GM19043 (cell line): ENCODE measurements at regions not wholly inside any gene's neighbourhood (a gene's known extent, or its start where the extent isn't known, plus 50 kb on each side); places are given as distances from the start of the nearest gene placed in this dataset.
"Not testable (repeated sequence)": the region's sequence is repeated elsewhere in the genome, so short reads cannot be mapped to it uniquely, and the experiment has no call there.

Experiments used
- ATAC-seq: cut with Tn5 transposase; IDR thresholded peaks from one replicate; pipeline ENCODE4 v1.9.1; 2021; ENCODE audit warnings: low read depth; ENCODE audit not compliant: unreplicated experiment

DNA sequence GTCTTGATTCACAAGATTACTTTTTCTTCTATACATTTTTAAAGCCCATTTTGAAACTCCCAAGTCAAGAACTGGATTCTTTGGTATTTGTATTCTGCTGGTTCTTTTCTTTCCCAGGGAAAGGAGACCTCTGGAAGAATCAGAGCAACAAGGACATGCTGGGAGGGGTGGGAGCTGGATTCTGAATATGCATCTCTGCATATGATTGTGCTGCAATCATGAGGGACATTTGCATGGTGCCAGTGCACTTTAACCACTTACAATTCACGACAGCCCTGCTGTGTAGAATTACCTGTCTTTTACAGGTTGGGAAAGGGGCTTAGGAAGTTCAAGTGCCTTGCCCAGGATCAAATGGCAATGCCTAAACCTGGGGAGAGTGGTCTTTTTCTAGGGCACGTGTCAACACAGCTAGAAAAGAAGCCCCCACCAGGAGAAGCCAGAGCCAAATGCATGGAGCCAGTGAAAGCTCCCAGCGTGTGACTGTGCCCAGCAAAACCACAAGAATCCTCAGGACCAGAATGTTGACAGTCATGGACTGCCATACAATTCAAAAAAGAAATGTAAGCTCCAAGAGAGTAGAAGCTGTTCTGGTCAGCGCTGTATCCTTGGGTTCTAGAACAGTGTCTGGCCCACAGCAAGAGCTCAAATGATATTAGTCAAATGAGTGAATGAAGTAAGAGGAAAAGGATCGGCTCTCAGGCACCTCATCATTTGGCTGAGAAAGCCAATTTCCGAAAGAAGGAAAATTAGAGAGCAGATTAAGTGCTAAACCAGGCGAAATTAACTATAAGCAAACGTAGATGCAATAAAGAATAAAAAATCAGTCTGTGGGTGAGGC lies 84.5 kb upstream of the MEF2A start:
- no peak for ATAC-seq

DNA sequence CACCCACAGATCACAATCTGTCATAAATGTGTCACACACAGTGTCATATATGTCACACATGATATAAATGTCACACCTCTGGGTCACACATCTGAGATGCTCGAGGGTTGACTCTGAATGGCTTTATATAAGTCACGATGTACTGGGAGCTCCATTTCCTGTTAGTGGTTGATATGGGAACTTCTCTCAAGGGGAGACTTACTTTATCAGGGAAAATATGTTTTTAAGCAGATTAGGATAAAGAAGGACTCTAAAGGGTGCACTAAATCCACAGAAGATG lies 83.9 kb upstream of the MEF2A start:
- no peak for ATAC-seq

DNA sequence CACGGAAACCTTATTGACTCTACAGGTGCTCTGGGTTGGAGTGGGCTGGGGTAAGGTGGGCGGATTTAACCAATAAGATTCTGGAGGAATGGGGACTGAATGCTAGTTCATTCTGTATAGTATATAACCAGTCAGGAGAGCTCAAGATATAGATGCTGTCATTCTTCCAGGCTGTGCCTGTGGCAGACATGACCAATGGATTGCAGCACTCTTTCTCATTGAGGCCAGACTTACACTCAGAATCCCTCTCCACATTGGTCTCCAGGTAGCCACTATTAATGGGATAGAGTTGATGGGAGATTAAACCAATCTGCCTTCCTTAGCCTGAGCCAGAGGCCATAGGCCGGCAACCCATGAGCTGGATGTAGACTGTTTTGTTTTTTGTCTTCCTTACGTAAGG lies 82.8 kb upstream of the MEF2A start:
- ATAC-seq: no peak

DNA sequence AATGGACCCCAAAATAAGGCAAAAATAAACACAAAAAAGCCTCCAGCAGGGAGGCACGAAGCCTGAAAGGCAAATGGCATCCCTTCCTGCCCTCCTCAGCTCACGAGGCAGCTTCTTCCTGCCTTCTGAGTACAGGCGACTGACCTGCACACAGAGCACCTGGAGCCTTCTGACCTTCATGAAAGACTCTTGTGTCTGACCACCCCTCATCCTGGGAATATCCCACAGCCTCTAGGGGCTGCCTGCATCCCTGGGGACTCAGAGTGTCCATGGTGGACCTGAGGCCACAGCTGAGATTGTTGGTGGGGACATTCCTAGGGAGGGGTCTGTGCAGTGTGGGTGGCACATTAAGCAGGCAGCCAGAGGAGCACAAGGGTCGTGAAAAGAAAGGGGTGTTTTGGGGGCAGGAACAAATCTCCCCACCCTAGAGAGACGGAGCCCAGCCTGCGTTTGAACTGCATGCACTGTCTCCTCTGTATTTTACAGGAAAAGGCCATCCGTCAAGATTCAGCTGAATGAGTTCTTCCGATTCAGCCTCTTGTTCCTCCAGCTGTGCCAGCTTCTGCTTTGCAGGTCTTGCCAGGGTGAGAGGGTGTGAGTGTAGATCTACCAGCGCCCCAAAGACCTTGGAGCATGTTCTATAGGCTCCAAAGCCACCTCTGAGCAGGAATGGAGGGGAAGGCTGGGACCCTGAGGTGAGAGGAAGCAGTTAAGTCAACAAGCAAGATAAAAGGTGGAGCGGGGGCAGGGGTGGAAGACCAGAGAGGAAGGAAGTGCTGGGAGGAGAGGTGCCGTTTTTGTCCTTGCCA lies 80.4 kb upstream of the MEF2A start:
- no peak for ATAC-seq

DNA sequence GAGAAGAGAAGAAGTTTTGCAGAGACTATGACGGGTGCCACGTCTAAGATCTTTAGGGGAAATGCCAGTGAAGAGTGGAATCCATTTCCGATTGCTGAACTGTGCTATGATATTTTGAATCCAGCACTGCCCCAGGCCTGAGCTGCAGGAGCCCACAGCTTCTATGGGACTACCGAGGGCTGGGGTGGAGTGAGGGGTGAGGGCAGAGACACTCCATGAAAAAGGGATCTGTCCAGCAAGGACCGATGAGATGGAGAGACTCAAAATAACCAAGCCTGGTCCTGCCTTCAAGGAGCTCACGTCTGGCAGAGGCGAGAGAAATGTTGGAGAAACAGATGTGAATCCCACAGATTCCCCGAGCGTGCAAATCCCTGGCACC lies 79.8 kb upstream of the MEF2A start:
- ATAC-seq: no peak

DNA sequence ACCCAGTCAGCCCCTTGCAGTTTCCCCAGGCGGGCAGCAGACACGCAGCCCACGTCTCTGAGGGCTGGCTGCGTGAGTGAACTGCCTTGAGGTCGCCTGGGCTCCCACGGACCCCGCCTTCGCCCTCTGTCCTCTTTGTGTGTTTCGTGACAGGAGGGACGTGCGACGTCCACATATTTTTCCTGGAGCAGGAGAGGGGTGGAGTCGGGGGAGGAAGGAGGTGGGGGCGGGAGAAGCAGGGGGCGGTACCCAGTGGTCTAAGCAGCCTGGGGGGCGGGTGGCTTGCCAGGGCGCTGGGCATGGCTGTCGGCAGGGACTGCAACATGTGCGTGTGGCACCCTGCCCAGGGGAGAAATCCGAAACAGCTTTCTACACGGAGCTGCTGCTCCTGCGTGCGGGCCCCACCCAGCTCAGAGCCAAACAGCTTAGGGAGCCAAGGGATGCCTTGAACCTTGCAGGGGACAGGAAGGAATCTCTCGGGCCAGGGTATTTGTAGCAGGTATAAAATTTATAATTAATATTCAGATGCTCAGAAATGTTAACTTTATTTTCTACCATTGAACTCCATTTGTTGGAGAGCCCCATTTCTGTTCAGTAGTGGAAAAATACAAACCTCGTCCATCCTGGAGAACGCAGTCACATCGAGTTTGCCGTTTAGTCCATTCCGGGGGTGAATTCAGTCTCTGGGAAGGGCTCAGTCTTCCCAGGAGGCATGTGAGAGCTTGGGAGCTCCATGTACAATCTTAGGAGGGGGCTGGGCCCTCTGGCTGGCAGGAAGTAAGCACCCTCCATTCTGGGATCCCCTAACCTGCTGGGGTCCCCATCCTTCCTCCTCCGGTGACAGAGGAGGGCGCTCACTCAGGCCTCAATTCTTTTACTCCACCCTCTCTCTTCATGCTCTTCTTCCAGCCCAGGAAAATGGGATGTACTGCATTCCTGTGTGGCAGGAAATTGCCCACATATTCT lies 79.1 kb upstream of the MEF2A start:
- no peak for ATAC-seq

DNA sequence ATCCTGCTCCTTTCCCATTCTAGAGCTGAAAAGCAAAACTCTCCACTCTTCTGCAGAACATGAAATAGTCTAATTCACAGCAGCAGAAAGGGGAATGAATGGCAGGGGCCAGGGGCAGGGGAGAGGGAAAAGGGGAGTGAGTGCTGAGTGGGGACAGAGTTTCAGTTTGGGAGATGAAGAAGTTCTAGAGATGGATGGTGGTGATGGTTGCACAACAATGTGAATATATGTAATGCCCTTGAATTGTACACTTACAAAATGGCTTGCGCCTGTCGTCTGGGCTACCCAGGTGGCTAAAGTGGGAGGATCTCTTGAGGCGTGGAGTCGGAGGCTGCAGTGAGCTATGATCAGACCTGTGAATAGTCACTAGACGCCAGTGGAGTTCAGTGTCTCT lies 78.5 kb upstream of the MEF2A start:
- no peak for ATAC-seq

DNA sequence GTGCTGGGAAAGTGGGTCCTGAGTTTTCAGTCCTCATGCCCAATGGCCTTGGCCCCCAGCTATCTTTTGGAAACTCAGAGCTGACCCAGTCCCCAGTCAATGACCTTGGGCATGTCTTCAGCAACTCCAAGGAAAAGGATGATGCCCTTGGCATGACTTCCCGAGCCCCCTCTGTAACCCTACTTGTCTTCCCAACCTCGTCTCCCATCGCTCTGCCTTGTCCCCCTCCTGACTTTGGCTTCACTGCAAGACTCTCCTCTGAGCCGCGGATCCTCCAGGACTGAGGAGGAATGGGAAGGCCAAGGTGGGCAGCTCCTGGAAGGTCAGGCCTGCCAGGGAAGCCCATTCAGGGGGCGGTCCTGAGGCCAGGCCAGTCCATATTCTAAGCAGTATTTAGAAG lies 73.5 kb upstream of the MEF2A start:
- no peak for ATAC-seq

DNA sequence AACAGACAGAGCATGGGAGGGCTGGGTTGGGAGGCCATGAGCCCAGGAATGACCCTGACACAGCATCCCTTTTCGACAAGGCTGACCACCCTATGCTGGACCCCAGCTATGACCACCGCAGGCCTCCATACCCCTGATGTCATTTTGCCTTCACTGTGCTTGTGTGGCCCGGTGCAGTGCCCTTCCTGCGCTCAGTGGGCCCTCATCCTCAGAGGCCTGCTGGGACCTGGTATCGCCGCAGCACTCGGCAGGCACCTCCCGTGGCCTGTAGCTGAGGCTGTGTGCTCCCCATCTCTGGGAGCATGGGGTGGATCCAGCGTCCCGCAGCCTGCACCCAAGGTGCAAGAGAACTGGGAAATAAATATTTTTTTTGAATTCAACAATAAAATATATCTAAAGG lies 73.1 kb upstream of the MEF2A start:
- ATAC-seq: no peak

DNA sequence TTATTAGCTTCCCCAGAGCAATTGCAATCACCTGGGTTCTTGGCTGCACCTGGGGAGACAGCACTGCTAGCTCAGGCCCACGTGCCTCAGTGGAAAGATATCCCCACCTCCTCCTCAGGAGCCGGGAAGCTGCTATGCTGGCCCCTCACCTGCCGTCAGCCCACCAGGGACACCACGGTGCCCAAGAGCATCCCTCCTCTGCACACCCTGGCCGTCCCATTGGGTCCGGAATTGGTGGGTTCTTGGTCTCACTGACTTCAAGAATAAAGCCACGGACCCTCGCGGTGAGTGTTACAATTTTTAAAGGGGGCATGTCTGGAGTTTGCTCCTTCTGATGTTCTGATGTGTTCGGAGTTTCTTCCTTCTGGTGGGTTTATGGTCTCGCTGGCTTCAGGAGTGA lies 72.3 kb upstream of the MEF2A start:
- ATAC-seq: no peak

DNA sequence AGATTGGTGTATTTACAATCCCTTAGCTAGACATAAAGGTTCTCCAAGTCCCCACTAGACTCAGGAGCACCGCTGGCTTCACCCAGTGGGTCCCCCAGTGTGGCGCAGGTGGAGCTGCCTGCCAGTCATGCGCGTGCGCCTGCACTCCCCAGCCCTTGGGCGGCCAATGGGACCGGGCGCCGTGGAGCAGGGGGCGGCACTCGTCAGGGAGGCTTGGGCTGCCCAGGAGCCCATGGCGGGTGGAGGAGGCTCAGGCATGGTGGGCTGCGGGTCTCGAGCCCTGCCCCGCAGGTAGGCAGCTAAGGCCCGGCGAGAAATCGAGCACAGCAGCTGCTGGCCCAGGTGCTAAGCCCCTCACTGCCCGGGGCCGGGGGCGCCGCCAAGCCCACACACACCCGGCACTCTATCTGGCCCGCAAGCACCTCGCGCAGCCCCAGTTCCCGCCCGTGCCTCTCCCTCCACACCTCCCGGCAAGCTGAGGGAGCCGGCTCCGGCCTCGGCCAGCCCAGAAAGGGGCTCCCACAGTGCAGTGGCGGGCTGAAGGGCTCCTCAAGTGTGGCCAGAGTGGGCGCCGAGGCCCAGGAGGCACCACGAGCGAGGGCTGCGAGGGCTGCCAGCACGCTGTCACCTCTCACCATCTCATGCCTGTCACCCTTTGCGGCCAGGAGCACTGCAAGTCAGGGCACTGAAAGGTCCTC lies 71.1 kb upstream of the MEF2A start:
- ATAC-seq: not testable (repeated sequence)

DNA sequence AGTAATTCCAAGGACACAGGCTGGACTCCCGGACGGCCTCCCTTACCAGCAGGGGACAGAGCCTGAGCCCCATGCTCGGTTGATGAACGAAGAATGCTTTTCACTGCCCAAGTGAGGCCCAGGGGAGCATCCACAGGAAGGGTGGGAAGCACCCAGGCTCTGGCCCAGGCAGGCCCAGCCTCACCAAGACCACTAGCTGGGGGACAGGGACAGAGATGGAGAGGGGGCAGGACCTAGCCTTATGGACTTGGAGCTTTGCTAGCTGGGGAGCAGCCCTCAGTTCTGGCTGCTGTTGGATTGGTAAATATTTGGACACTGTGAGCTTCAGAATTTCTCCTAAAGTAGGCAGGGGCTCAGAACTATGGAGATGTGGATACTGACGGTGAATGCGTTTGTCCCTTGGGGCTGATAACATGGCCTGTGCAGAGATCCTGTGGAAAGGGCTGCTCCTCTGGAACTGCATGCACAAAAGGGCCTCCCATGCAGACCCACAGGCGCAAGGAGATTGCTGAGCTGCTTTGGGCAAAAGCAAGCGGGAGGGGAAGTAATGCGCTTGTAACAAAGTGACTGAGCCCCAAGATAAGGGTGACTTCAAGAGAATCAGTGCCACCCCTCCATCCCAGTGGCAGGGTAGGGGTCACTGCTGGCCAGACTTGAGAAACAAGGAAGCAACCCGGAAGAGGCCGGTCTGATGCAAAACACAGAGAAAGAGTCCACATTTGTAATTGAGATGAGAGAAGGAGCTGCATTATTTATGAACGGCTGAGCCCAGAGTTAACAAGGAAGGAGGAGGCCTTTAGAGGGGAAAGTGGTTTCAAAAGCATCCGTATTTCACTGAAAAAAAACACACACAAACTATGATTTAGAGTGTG lies 70.1 kb upstream of the MEF2A start:
- ATAC-seq: no peak

DNA sequence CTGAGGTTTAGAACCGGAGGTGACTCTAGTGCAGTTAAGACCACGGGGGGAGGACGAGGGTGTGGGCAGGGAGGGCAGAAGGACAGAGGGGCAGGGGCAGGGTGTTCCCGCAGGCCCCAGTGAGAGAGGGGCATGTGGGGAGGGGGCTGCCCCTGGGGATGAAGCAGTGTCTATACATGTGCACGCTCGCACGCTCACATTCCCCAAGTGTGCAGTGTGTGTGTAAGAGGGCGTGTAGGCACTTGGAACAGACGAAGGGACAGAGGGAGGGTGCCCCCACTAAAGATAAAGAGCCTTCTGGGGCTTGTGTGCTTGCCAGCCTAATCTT lies 69.5 kb upstream of the MEF2A start:
- ATAC-seq: no peak

DNA sequence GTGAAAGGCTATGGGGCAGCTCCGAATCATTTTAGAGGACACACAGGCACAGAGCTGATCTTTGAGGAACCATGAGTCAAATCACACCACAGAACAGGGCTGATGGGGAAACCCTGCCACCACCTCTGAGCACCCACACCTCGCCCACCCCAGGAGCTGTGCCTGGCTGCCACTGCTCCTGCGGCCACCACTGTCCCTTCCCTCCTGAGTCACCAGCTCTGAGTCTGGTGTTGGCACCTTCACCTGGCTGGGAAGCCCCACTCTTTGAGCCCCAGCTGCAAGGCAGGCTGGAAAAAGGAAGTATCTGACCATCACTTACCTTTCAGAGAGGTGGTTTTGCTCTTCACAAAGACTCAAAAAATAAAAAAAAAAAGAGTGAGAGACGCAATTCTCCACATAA lies 63.6 kb upstream of the MEF2A start:
- peak; percentile 46 for ATAC-seq

DNA sequence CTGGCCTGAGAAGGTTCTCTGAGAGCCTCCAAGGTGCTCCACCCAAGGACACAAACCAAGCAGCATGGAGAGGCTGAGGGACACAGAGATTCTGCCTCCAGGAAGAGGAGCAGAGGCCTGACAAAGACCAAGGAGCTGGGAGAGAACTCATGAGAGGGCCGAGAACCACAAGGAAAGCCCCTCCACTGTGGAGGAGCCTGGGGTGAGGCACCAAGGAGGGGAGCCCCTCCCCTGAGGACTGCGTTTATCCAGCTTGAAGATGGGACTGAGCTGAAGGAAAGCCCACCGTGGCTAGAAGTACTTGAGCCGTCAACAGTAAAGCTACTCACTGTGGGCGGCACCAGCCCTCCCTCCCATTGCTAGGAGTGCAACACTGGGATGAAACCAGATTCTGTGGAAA lies 63.1 kb upstream of the MEF2A start:
- no peak for ATAC-seq

DNA sequence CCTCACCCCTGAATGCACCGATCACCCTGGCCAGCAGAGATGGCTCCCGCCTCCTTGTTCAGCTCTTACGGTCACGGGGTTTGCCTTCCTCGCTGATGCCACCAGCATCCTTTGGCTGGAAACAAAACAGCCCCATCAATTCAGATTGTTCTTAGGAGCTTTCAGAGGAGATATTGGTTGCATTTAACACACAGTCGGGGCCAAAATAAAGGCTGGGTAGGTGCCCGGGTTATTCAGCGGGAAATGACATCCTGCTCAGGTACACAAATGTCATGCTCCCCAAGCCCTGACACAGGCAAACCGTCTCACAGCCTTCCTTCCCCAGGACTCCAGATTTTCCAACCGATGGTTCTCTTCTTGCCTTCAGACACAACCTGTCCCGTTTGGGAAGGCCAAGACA lies 62.4 kb upstream of the MEF2A start:
- no peak for ATAC-seq

DNA sequence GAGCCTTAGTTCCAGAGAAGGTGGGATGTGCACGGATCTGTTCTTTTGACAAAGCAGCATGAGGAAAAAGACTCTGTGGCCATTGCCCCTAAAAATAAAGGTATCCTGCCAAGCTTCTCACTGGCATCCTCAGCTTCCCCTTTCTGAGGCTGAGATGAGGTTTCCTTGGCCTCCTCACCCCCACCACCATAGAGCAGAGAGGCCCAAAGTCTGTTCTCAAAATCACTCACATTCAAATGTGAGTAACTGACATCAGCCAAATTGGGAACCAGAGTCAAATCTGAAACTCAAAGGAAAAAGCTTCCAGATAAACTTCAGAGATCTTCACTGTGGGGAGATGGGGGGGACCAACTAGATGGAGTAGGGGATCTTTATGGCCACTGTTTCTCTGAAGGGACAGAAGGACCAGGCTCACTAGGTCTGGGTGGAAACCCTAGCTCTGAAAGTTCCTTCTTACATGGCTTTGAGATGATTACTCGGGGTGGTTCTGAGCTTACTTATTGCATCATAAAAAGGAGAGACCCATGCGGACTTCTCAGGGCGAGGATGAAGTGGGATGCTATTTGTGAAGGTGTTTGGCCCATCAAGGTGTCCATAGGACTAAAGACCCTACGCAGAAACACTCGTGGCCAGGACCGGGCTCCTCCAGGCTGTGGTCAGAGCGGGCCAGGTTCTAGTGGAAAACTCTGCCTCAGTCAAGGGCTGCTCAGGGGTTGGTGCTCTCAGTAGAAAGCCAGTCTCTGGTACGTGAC lies 61.5 kb upstream of the MEF2A start:
- peak; percentile 25 for ATAC-seq

DNA sequence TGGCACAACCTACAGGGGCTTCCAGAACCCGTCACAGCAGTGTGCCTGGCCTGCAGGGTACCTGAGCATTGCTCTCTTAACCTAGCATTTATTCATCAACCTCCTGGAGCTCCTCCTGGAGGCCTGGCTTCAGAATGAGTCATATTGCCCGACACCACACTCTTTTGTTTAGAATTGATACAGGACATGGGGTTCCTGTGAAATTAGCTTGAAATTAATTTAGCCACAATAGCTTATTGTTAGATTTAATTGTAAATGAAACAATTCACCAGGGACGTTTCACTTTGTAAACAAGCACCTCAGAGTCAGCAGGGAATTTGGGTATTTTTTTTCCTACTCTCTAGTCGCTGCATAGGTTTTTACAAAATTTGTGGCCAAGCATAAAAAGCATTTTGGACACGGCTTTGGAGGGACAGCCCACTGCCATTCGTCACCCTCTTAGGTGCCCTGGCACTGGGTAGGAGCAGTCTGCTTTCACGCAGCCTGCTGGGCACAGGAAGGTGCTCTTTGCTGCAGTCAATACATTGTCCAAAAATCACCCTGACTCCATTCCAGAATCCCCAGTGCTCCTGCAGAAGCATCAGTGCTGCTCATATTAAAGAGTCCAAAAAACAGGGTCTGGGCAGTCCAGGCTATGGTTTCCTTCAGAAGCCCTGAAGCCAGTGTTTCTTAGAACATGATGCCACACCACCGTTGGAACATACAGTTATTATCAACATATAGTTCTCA lies 60.8 kb upstream of the MEF2A start:
- ATAC-seq: peak; percentile 46
